ENCODE measurements at regions not wholly inside any gene's neighbourhood (a gene's known extent, or its start where the extent isn't known, plus 50 kb on each side); places are given as distances from the start of the nearest gene placed in this dataset.

DNA sequence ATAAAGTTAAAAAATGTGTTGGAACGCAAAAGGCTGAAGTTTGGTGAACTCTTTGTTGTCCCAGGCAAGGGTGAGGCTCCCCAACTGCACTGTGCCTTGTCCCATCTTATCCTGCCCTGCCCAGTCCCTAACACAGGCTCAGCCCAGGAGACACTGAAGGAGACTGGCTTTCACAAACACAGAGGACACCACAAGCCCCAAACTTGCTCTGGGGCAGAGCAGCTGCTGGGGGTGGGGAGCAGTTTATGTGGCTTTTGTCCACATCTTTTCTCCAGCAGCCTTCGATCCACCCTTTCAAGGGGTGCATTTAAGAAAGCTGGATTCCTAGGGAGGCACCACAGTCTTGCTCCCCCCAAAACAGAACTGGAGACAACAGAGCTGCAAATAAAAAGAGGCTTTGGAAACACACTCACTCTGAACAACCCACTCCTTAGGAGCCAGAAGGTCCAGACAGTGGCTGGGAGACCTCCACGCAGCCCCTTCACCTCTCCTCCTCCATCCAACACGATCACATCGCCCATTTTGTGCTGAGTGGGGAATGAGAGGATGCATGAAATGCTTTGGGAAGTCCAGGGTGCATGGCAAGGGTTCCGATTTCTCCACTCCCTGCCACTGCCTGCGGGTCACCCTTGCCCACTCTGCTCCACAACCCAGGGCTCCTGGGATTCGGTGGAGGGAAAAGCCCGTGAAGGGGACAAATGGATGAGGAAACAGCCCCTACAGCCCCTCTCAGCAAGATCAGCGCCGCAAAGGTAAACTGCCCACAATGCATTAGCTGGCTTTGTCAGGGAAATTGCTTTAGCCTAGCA, 260.5 kb upstream of the TLE3 start:
- intact Hi-C loops (cut with DNase I): no loop called here
- ATAC-seq (ENCODE audit: poor library complexity) (no peak), DNase-seq (no peak)

DNA sequence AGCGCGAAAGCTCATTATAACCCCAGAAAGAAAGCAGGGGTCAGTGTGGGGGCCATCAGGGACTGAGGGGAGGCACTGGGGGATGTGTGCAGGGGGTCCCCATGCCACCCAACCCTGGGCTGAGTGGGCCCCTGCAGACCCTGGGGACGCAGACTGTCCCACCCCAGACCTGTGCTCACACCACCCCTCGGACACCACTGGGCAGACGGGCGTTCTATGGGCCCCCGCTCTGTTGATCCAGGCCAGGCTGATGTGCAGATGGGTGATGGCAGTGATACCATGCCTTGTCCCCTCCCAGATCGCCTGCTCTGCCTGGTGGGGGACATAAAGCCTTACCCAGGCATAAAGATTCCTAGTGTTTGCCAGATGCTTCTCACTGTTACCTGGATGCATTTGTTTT, 259.7 kb upstream of the TLE3 start:
- intact Hi-C loops (cut with DNase I): no loop called here
- DNase-seq: no peak
- ATAC-seq (ENCODE audit: poor library complexity): no peak

DNA sequence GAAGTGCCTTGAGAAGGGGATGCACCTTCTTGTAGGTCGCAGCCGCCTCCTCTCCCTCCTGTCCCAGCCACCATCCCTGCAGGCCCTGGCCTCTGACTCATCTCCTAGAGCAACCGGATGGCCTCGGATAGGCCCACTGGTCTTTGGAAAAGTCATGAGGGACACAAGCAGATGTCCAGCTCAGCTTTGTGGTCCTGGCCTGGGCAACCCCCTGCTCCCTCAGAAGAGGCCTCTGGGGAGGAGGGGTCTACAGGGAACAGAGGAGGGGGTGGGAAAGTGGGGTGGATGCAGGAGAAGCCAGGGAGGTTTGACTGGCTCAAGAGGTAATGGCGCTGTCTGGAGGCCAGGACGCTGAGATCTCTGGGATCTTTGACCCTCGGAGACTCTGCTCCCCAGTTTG, 259.2 kb upstream of the TLE3 start:
- ATAC-seq (ENCODE audit: poor library complexity) (no peak), DNase-seq (no peak)
- intact Hi-C loops (cut with DNase I): no loop called here

DNA sequence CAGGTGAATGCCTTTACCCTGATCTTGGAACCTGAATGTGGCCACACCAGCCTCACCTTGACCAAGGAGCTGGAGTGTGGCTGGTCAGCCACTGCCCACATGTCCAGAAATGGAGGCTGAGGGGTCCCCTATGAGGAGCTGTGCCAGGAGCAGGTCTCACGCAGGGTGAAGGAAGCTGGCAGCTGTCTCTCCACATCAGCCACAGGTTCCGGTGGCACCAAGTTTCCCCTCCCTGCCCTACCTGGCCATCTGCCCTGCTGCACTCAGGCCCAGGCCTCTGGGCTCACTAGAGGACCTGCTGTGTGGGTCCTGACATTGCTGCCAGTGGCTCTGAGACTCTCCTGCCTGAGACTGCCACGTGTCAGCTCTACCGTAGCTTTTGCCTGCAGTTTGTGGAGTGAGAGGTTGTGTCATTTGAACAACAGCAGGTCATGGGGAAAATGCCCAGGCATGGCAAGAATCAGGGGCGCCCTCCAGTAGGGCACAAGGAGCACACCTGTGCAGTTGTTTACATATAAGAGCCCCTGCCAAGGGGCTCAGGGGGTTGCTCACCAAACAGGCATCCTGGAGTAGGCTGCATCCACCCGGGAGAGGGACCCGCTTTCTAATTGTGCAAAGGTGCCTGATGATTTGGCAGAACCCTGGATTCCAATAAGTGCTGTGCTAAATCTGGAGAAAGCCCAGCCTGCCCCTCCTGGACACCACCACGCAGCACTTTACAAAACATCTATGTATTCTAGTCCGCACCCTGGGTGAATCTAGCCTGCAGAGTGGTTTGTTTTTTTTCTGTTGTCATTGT, 258.5 kb upstream of the TLE3 start:
- intact Hi-C loops (cut with DNase I): no loop called here
- DNase-seq (no peak), ATAC-seq (ENCODE audit: poor library complexity) (no peak)

DNA sequence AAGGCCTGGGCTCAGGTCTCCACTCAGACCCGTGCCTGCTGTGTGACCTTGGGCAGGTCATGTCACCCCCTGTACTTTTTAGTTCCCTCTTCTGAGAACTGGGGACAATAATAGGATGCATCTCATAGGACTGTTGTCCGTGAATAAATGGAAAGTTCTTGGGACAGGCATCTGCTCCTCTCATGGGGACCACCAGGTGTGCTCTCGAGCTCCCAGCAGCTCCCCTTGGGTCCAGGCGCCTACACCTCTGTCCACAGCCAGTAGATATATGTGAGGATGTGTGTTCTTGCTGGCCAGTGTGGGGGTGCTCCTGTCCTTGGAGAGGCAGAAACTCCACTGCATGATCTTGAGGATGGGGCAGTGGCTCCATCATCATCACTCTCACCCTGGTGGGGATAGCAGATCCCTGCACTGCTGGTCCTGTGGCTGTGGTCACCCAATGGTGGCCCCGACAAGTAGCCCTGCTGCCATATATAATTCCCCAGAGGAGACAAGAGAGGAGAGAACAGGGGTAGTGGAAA, 257.6 kb upstream of the TLE3 start:
- no peak for ATAC-seq (ENCODE audit: poor library complexity)
- intact Hi-C loops (cut with DNase I): no loop called here
- no peak for DNase-seq

DNA sequence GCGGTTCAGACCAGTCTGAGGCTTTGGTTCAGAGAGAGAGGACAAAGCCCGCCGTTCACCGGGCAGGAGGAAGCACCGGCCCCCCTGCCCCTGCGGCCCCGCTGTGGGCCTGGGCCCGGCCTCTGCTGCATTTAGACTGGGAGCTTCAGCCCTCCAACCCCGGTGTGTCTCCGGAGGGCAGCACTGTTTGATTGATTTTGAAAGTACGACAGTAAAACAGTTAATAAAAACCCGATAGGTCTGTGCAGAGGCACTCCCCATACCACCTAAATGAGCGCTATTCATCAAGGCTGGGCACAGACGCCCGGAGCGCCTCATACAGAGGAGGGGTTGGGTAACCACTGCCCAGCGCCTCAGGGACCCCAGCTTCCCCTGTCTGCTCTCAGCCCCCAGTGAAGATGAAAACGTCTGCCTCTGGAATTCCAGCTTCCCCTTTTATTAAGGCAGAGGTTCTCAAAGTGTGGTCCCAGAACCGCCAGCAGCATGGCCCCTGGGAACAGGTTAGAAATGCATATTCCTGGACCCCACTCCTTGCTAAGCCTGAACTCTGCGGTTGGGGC, 256.7 kb upstream of the TLE3 start:
- intact Hi-C loops (cut with DNase I): no loop called here
- no peak for ATAC-seq (ENCODE audit: poor library complexity)
- no peak for DNase-seq

DNA sequence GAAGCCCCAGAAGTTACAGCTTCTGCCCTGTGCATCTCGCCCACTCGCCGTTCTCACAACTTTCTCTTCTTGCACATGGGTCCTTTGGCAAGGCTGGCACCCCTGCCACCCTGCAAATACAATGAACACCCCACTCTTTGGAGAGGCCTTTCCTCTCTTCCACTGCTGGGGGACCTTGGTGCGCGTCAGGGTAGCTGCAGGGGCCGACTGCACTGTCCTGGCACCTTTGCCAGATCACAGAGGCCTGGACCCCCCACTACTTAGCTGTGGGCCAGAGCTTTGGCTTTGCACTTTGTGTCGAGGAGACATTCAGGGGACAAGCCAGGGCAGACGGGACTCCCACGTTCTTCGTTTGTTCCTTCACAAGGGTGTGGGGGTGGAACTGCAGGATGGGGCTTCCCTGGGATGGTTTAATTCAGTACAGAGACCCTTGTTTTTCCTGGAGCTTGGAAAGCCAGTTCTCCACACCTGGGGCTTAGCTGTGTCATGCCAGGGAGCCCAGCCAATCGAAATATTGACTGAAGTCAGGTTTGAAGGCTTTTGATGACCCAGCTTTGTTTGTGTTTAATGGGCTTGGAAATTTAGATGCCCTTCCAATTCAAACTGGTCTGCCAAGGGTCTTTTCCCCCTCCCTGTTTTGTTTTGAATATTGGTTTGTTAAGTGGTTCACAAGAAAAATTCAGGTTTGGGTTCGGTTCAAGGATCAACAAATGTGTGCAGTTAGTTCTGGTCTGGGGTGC, 256.1 kb upstream of the TLE3 start:
- intact Hi-C loops (cut with DNase I): no loop called here
- ATAC-seq (ENCODE audit: poor library complexity) (no peak), DNase-seq (no peak)

DNA sequence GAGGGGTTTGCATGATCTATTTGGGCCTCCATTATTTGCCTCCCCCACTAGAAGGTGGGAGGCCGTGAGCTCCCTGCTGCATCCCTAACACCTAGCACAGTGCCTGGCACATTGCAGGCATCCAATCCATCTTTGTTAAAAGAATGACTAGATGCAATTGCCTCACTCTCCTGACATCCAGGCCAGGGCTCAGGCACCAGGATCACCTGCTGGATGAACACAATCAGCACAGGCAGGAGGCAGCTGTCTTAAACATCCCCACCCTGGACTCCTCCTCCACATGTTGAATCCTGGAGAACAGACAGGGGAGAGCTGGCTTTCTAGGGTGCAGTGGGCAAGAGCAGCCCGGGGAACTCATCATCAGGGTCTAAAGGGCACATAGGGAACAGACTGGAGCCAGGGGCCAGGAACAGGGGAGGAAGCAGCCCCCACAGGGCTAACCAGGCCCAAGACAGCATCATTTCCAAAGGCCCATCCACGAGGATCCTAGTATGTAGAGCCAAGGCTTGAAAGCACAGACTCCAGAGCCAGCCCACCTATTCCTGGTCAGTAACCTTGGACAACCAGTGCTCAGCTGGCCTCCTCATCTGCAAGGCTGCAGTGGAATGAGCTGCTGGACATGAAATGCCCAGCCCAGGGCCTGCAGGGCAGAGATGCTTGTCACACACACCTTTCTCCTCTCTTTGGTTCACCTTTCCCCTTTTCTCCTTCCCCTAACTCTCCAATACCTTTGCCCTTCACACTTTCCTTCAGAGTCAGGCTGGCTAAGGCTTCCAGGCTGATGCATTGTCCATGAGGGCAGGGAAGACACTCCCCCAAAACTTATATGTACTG, 254.4 kb upstream of the TLE3 start:
- ATAC-seq (ENCODE audit: poor library complexity) (no peak), DNase-seq (no peak)
- intact Hi-C loops (cut with DNase I): no loop called here

DNA sequence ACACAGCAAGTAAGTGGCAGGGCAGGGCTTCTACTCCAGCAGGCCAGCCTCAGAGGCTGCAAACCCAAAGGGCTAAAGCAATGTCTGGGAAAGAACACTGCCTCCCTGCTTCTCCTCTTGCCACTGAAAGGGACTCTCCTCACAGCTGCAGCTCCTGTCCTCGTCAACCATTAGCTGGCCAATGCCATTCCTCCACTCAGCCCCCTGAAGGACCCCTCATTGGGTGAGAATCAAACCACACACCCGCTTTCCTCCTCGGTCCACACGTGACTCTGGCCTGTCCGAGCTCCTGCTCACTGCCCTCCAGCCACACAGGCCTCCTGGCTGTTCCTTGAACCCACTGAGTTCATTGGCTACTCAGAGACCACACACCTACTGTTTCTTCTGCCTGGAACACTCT, 253.7 kb upstream of the TLE3 start:
- intact Hi-C loops (cut with DNase I): no loop called here
- ATAC-seq (ENCODE audit: poor library complexity): no peak
- DNase-seq: no peak

DNA sequence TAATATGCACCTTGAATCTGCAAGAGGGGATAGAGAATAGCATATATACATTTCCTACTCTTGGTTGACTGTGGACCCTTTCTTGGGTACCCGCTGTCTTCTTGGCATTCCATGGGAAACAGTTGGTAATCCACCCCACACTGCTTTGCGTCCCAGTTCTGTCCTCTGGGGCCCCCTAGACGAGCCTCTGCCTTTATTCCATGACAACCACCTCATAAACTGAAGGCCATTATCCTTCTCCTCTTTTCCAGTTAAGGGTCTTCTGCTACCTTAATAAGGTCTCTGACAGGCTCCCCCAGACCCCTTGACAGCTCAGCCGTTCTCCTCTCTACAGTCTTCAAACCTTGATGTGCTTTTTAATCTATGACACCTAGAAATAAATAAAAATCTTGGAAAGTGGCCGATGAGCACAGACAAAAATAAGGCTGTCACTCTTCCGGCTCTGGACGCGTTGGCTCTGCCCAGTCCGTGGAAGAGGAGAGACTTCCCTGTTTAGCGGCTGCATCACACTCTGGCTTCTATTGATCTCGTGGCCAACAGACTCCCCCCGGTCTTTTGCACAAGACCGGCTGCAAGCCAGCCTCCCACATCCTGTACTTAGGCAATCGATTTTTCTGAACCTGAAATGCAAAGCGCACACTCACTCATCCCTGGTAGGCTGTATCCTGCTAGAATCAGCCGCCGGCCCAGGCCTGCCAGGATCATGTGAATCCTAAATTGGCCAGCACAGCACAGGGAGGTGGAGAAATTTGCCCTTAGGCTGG, 251.0 kb upstream of the TLE3 start:
- no peak for DNase-seq
- ATAC-seq (ENCODE audit: poor library complexity): peak; percentile 20
- intact Hi-C loops (cut with DNase I): no loop called here

DNA sequence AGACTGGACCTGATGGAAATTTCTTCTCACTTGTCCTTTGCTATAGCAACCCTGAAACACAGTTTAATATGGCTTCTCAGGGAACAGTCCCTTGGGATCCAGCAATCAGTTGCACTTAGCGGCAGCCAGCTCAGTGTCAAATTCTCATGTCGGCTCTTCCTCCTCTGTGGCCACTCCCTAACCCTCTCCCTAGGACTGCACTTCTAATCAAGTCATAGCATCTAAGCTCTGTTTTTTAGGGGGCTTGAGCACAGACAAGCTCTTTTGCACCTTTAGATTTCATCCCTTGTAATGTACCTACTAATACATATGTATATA, 250.5 kb upstream of the TLE3 start:
- intact Hi-C loops (cut with DNase I): no loop called here
- DNase-seq (no peak), ATAC-seq (ENCODE audit: poor library complexity) (no peak)

DNA sequence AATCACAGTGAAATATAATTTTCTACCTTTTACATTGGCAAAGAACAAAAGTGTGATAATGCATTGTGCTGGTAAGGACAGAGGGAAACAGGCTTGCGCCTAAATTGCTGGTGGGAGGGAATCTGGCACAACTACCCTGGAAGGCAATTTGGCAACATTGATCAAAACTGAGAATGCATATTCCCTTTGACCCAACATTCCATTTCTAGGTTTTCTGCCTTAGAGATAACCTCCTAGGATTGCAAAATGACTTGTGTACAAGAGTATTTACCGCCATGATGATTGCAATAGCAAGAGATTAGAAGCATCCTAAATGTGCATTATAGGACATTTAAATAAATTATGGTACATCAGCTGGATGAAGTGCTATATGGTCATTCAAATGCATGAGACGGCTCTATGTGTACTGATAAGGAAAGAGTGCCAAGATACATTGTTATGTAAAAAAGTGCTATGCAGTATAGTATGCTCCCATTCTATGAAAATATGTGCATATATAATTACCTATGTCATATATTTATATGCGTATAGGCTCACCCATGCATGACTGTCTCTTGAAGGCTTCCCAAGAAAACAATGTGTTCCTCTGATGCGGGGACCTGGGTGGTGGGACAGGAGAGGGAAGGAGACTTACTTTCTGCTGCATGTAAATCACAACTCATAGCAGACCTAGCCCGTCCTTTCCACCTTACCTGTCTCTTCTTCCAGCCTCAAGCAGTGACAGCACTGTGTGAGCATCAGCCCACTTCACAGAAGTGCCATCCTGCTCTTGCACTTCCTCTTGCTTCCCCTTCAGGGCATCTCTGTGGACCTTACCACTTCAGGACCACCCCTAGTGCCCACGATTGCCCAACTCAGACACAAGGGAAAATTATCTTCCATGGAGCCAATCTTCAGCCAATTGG, 249.9 kb upstream of the TLE3 start:
- DNase-seq (no peak), ATAC-seq (ENCODE audit: poor library complexity) (no peak)
- intact Hi-C loops (cut with DNase I): no loop called here

DNA sequence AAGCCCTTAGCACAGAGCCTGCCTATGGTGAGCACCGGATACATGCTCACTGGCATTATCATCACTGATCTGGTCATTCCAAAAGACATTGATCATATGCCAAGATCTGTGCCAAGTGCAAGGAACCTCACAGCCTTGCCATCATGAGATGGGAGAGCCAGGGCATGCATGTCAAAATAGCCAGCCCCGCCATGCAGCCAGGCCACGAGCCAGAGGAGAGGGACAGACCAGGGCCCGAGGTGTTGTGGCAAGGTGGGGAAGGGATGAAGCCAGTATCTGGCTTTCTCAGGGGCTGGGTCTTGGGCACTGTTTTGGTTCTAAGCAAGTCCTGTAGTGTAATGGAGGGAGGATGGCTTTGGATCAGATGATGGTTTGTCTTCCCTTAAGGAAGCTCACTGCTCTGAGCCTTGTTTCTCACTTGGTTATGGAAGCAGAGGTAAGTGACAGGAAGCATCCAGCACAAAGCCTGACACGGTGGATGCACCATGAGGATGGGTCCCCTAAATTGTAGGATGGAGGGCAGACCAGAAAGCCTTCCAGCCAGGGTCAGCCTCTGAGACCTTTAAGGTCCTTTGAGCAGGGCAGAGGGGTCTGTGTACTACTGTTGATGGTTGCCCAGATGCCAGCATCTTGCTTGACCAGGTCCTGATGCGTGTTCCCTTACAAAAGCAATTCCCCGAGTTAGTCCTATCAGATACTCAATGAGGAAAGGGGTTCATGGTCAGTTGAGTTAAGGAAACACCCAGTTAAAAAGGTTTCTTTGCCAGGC, 247.7 kb upstream of the TLE3 start:
- no peak for DNase-seq

DNA sequence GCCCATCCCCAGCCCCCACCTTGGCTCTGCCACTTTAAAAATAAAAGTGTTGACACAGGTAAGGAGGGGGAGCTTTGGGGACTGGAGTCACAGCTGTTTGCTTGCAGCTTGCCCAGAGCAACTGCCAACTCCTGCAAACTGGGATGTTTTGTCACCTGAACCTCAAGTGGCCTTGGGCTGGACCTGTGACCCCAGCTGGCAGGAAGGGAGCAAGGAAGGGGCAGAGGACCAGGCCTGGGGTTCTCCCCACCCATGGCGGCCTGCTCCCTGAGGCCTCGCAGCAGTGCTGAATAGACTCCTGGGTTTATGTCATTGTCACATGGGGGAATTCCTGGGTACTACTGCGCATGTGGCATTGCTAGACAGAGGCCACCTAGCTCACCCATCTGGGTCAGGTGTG, 246.9 kb upstream of the TLE3 start:
- ATAC-seq (ENCODE audit: poor library complexity): no peak
- intact Hi-C loops (cut with DNase I): no loop called here
- DNase-seq: no peak

More for the DNA sequence above, 247.7 kb upstream of the TLE3 start:
- ATAC-seq (ENCODE audit: poor library complexity): no peak
- intact Hi-C loops (cut with DNase I): no loop called here

DNA sequence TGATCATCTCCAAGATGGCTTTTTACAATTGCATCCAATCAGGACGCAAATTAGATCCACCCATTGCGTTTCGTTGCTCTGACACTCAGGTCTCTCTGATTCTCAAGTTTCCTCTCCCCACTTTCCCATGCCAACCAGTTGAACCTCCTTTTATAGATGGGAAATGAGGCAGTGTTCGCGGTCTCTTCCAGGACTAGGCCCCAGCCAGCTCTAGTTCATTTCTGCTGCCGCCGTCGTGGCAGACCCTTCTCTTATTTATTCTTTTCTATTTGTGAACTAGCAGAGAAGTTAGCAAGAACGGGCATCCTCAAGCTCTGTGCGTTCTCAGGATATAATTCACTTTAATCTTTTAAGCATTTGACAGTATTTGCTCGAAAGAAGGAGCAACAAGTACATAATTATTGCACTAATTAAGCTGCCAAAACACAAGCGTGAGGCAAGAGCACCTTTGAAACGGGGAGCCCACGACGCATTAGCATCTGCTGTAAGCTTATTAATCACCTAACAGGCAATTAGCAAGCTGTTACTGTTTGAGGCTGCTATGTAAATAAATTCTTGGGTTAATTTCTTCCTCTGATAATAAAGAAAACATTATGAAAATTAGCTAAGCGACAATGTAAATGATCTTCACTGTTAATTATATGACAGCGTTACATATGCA, 246.4 kb upstream of the TLE3 start:
- DNase-seq (no peak), ATAC-seq (ENCODE audit: poor library complexity) (no peak)
- intact Hi-C loops (cut with DNase I): no loop called here

Measured in Right ventricle myocardium superior (tissue), 1 donor.